ENCODE measurements at regions not wholly inside any gene's neighbourhood (a gene's known extent, or its start where the extent isn't known, plus 50 kb on each side); places are given as distances from the start of the nearest gene placed in this dataset.

GRCh38 chr5:124054564-124054963, 542.6 kb downstream of the CSNK1G3 start:
- no peak overlapping the region for H3K4me3 ChIP-seq (ENCODE audit: low read depth, low read length)
- TF ChIP-seq CTCF (IDR thresholded peaks at IDR 0.05; ENCODE audit: low read depth, low read length) = no peak

- H3K4me3 ChIP-seq (ENCODE audit: low read depth, low read length) = no peak overlapping the region
- TF ChIP-seq CTCF (IDR thresholded peaks at IDR 0.05; ENCODE audit: low read depth, low read length) = no peak
Observed at GRCh38 chr5:124053340-124053739, 541.4 kb downstream of the CSNK1G3 start.

- no peak overlapping the region for H3K4me3 ChIP-seq (ENCODE audit: low read depth, low read length)
- TF ChIP-seq CTCF (IDR thresholded peaks at IDR 0.05; ENCODE audit: low read depth, low read length) = no peak
Observed at GRCh38 chr5:124052201-124052600, 540.2 kb downstream of the CSNK1G3 start.

- no peak for TF ChIP-seq CTCF (IDR thresholded peaks at IDR 0.05; ENCODE audit: low read depth, low read length)
- no peak overlapping the region for H3K4me3 ChIP-seq (ENCODE audit: low read depth, low read length)
Observed at GRCh38 chr5:124050120-124050770, 538.3 kb downstream of the CSNK1G3 start.

GRCh38 chr5:124045412-124045811, 533.4 kb downstream of the CSNK1G3 start:
- no peak for TF ChIP-seq CTCF (IDR thresholded peaks at IDR 0.05; ENCODE audit: low read depth, low read length)
- H3K4me3 ChIP-seq (ENCODE audit: low read depth, low read length) = no peak overlapping the region

GRCh38 chr5:124044613-124045012, 532.6 kb downstream of the CSNK1G3 start:
- no peak overlapping the region for H3K4me3 ChIP-seq (ENCODE audit: low read depth, low read length)
- no peak for TF ChIP-seq CTCF (IDR thresholded peaks at IDR 0.05; ENCODE audit: low read depth, low read length)

- no peak for TF ChIP-seq CTCF (IDR thresholded peaks at IDR 0.05; ENCODE audit: low read depth, low read length)
- no peak overlapping the region for H3K4me3 ChIP-seq (ENCODE audit: low read depth, low read length)
Observed at GRCh38 chr5:124043456-124043855, 531.5 kb downstream of the CSNK1G3 start.

Data from WI38 (cell line).